ENCODE measurements at regions not wholly inside any gene's neighbourhood (a gene's known extent, or its start where the extent isn't known, plus 50 kb on each side); places are given as distances from the start of the nearest gene placed in this dataset.

DNA sequence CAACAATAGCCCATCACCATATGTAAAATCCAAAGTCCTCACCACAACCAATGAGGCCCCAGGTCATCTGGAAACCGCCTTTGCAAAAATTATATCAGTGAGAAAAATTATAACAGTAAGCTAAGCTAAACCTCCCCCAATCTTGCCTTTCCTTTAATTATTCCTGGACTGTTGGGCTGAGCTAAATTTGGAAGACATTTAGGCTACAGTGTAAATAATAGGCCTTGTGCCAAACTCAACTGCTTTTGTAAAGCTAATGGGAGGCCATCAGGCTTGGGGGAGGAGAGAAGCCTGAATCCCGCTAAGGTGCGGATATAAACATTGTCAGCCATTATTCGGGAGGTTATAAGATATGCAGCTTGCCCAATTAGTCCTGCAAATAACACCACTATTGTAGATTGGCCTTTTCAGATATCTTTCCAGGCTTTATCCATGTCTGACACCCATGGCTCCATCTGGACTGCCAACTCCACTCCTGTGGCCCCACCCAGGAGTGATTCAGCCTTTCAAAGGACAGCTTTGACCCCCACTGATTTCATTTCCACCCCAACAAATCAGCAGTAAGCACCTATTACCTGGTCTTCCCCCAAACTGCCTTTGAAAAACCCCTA is 53.0 kb upstream of the CA12 start:
- no peak for DNase-seq (ENCODE audit: extremely low spot score)
- ChIA-PET POLR2A (no interaction called here), CTCF (no interaction called here)
- TF ChIP-seq CTCF (IDR thresholded peaks at IDR 0.05; ENCODE audit: control extremely low read depth, extremely low read depth, low read depth, missing control alignments): no peak

DNA sequence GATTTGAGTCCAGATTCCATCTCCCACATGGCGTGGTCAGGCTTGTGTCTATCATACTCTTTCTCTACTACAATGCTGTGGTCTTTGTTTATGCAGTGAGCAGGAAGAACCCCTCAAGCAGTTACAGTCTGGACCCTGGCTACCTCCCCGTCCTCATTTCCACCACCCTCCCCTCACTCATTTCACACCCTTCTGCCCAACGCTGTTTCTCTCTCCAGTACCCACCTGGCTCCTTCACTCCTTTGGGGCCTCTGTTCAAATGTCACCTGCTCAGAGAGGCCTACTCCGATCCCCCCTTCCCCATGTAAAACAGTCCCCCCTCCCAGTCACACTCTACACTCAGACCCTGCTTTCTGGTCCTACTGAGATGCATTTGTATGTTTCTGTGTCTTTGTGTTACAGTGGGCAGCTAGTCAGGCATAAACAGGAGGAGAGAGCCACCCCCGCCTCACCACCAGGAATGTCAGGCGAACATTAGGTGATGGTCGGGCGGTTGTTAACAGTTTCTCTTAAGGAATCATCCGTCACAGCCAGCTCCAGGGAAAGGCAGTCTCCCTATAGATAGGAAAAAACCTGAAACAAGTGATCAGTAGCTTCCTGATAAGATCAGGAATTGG is 53.7 kb upstream of the CA12 start:
- DNase-seq (ENCODE audit: extremely low spot score): no peak
- CTCF ChIA-PET: interaction anchor here (1.3 kb wide), 1 partner anchor 371 kb away, joined by 3 read pairs; no protein-coding TSS in a partner anchor
- POLR2A ChIA-PET: interaction anchor here (0.6 kb wide), 1 partner anchor 1451 kb away, joined by 4 read pairs; no protein-coding TSS in a partner anchor
- no peak for TF ChIP-seq CTCF (IDR thresholded peaks at IDR 0.05; ENCODE audit: control extremely low read depth, extremely low read depth, low read depth, missing control alignments)

DNA sequence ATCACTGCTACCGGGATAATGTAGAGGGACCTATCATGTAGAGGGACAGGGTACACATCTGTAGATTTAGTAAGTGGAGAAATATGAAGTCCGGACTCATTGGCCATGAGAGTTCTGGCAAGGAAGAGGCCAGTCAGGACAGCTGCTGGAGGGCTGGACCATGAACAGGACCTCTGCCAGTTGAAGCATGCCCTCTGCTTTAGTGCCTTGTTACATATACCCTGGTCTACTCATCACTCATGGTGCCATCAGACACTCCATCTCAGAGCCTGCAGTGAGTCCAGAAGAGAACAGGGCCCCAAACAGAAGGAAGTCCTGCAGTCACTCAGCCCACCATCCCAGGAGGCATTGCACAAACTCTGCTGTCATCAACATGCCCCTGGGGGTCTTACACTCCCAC is 54.7 kb upstream of the CA12 start:
- no peak for DNase-seq (ENCODE audit: extremely low spot score)
- POLR2A ChIA-PET: no interaction called here

DNA sequence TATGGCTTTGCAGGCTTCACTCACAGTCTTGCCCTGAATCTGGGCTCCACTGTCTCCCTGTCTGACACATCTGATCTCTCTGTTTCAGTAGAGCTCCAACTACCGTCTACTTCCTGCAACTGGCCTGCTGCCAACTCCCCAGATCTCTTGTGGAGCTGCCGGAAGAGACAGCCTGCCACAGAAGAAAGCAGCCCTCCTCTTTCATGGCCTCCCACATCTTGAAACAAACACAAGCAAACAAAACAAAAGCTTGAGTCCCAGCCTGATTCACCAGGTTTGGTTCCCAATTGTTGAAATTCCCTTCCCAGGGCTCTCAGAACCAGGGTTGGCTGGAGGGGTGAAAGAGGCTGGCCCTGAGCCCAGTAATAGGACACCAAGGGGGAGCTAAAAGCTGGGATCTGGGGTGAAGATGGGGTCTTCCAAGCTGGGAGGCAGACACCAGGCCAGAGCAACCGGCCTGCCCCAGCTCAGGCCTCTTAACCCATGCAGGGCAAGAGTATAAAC is 55.3 kb upstream of the CA12 start:
- CTCF ChIA-PET: interaction anchor here (0.7 to 0.9 kb wide), 3 partner anchors 11 to 30 kb away, joined by 3 read pairs; no protein-coding TSS in a partner anchor
- no peak for DNase-seq (ENCODE audit: extremely low spot score)
- POLR2A ChIA-PET: no interaction called here
- TF ChIP-seq CTCF (IDR thresholded peaks at IDR 0.05; ENCODE audit: control extremely low read depth, extremely low read depth, low read depth, missing control alignments): no peak

More for the DNA sequence above, 54.7 kb upstream of the CA12 start:
- CTCF ChIA-PET: interaction anchor here (0.9 to 1.3 kb wide), 2 partner anchors 30 to 372 kb away, joined by 3 read pairs; no protein-coding TSS in a partner anchor
- no peak for TF ChIP-seq CTCF (IDR thresholded peaks at IDR 0.05; ENCODE audit: control extremely low read depth, extremely low read depth, low read depth, missing control alignments)

DNA sequence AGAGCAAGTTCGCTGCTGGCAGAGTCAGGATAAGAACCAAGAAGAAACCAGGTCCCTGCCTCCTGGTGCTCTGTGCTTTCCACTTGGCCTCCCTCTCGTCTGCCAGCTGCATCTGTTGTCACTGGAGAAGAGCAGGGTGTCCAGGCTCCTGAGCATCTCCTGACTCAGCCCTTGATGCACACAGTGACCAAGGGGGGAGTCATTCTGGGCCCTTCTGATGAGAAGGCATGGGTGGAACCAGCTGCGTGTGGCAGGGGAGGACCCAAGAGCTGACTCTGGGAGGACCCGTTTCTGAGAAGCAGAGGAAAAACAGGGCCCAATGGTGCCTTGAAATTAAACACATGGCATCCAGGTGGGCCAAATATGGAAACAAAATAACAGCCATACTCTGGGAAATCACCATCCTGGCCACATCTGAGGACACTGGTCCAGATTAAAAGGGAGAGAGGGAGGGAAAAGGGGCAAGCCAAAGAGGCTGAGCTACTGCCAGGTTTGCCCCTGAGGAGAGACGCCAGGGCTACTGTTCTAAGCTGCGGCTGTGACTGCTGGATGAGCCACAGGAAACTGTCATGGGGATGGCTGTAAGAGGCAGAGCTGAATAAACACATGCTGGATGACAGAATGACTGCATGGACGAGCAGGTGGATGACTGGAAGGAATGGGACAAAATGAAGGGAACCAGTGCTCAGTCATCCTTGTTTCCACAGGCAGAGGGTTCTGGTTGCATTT is 58.1 kb upstream of the CA12 start:
- DNase-seq (ENCODE audit: extremely low spot score): no peak
- POLR2A ChIA-PET: no interaction called here
- CTCF ChIA-PET: interaction anchor here (1.1 to 1.2 kb wide), 2 partner anchors 9 to 51 kb away, joined by 3 read pairs; no protein-coding TSS in a partner anchor
- no peak for TF ChIP-seq CTCF (IDR thresholded peaks at IDR 0.05; ENCODE audit: control extremely low read depth, extremely low read depth, low read depth, missing control alignments)

DNA sequence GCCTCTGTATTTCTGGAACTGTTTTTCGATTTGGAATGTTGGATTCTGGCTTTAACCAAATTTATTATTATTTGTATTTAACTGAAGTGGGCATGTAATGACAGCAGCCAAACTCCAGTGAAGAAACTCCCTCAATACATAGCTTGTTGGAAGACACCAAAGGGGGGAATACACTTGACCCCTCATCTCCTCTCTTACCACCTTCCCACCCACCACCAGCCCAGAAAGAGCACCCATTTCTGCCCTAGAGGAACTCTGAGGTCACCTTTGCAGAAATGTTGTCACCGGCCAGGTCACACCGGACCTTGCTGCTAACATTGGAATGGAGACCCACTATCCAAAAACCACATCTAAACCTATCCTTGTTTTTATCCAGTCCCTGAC is 58.6 kb upstream of the CA12 start:
- ChIA-PET CTCF (interaction anchor here (1.2 kb wide), 1 partner anchor 51 kb away, joined by 3 read pairs; no protein-coding TSS in a partner anchor), POLR2A (no interaction called here)
- TF ChIP-seq CTCF (IDR thresholded peaks at IDR 0.05; ENCODE audit: control extremely low read depth, extremely low read depth, low read depth, missing control alignments): no peak
- no peak for DNase-seq (ENCODE audit: extremely low spot score)
